HG02678 (cell line): ENCODE measurements at regions not wholly inside any gene's neighbourhood (a gene's known extent, or its start where the extent isn't known, plus 50 kb on each side); places are given as distances from the start of the nearest gene placed in this dataset.
"Not testable (repeated sequence)": the region's sequence is repeated elsewhere in the genome, so short reads cannot be mapped to it uniquely, and the experiment has no call there.

Experiments used
- ATAC-seq: cut with Tn5 transposase; IDR thresholded peaks from one replicate; pipeline ENCODE4 v1.9.1; 2021; ENCODE audit warnings: mild to moderate bottlenecking, moderate library complexity; ENCODE audit not compliant: unreplicated experiment

DNA sequence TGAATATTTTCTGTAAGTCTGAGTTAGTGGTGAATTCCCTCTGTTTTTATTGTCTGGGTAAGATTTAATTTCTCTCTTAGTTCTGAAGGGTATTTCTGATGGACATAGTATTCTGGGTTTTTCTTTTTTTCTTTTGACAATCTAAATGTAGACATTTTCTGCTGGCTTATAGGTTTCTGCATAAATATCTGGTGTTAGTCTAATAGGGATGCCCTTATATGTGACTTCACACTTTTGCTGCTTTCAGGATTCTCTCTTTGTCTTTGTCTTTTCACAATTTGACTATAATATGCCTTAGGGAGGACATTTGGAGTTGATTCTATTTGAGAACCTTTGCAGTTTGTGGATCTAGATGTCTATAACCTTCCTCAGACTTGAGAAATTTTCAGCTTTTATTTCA, 667.2 kb downstream of the EPHA7 start:
- ATAC-seq = no peak

GRCh38 chr6:92748131-92748530, 671.2 kb downstream of the EPHA7 start:
- no peak for ATAC-seq

GRCh38 chr6:92737983-92738382, 681.4 kb downstream of the EPHA7 start:
- ATAC-seq = no peak

GRCh38 chr6:92723390-92723931, 695.9 kb downstream of the EPHA7 start:
- ATAC-seq = no peak

- no peak for ATAC-seq
Observed at GRCh38 chr6:92719773-92720172, 699.6 kb downstream of the EPHA7 start.

DNA sequence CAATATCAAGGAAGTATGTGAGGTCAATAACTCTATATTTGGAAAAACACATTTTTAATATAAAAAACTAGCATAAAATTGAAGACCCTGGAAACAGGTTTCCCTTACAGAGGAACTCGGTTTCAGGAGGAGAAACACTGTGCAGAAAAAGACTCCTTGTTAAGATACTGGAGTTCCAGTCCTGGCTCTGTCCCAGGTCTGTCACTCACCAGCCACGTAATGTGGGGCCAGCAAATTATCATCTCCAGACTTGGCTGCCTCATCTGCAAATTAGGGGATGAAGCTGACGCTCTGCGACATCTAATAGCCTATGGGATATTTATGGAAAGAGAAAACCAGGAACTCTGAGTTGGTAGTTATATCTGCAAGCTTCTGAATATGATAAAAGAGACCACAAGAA, 702.7 kb downstream of the EPHA7 start:
- ATAC-seq = no peak

GRCh38 chr6:92715991-92716390, 703.4 kb downstream of the EPHA7 start:
- no peak for ATAC-seq

DNA sequence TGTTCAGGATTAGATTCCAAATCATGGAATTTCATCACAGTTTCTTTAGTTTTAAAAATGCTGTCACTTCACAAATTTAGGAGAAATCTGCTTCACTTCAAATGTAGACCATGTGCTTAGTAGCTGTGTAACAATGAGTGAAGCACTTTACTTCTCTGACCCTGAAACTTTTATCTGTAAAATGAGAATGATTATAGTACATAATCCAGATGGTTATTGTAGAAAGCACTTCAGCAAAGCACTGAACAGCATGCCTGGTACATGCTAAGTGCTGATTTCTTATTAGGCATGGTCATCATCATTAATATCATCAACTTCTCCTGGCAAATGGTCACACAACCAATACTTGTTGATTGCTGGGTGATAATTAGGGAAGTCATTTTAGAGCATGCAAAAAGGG, 705.0 kb downstream of the EPHA7 start:
- no peak for ATAC-seq

- ATAC-seq = peak; percentile 77
Observed at GRCh38 chr6:92710048-92710447, 709.3 kb downstream of the EPHA7 start.

- no peak for ATAC-seq
Observed at GRCh38 chr6:92708945-92709344, 710.4 kb downstream of the EPHA7 start.

GRCh38 chr6:92708270-92708669, 711.1 kb downstream of the EPHA7 start:
- no peak for ATAC-seq

- ATAC-seq = no peak
Observed at GRCh38 chr6:92706976-92707375, 712.4 kb downstream of the EPHA7 start.

DNA sequence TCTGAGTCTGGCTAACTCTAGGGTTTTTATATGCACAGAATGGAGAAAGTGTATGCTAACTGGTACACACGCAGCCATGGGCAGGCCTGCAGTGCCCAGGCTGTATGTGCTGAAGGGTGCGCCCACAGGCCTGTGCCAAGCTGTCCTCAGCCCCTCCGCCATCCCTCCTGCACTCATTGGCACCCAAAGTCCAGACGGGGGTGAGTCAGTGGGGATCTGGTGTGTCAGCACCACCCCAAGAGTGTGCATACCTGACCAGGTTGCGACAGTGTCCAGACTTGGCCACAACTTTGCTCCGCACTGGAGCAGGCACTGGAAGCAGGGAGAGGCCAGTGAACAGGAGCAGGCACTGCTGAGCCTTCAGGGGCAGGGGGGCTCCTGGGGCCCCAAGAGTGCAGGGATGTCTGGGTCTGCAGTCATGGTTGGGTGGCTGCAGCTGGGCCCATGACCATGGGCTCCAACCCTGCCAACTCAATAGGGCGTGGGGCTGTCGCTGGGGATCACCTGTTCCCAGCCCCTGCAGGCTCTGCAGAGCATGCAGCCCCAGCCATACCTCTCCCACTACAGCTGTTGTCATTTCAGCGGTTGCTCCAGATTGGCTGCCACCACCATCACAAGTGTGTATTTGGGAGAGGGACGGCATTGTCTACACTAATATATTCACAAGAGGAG, 717.8 kb downstream of the EPHA7 start:
- no peak for ATAC-seq

DNA sequence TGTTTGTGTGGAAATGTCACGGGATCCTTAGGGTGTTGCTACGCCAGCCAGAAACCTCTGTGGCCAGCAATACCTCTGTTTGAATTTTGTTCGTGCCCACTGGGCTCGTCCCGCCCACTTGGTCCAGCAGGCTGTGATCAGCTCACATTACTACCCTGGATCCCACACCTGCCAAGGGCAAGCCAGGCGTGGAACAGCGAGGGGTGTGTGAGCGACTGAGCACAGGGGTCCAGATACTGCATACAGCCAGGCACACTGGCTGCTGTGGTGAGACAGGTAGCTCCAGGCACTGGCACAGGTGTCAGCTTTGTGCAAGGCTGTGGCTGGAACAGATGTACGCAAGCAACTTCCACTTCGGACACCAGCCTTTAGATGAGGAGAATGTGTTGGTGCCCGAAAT, 718.9 kb downstream of the EPHA7 start:
- ATAC-seq = no peak

- ATAC-seq = no peak
Observed at GRCh38 chr6:92690997-92691599, 728.3 kb downstream of the EPHA7 start.

- ATAC-seq = no peak
Observed at GRCh38 chr6:92688342-92688741, 731.0 kb downstream of the EPHA7 start.

DNA sequence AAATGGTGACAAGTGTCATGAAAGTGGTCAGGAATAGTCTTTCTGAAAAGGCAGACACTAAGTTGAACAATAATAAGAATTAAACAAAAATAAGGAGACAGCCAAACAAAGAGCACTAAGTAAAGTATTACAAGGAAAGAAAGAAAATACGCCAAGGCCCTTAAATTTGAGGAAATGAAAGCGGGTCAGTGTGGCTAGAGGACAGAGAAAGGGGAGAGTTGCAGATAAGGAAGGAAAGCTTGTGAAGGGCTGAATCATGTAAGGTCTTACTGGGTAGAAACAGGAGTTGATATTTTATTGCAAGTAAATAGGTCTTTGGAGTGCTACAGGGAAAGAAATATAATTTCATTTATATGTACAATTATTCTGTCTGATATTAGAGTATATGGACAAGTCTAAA, 732.1 kb downstream of the EPHA7 start:
- no peak for ATAC-seq

DNA sequence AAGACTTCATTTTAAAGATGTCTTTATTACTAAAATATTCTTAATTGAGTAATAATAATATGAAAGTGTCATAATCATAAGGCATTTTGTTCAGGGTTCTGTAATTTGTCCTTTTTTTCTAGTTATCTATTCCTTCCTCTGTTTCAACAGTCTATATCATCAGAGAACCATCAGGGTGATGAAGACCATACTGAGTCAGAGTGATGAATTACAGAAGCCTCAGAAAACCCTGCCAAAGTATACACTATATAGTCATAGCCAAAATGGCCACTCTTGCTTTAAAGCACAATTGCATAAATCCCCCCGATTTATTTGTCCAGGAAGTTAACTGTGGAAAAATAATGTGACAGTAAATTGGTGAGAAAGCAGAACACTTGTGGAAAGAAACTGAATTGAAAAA, 735.0 kb downstream of the EPHA7 start:
- ATAC-seq = no peak

DNA sequence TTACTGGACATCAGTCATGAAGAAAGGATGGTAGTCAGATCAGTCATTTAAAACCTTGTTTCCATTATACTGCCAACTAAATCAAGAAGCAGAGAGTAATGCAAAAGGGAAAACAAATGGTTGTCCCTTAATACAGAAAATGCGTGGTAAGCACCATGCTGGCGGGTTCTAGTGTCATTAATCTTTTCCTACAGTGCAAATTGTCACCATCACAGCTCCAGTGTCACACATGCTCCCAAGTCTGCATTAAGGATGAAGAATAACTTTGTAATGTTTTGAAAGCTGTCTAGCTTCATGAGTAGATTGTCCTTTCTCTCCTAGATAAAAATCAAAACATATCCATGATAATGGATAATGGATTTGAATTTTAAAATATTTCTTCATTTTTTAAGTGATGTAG, 735.6 kb downstream of the EPHA7 start:
- no peak for ATAC-seq

DNA sequence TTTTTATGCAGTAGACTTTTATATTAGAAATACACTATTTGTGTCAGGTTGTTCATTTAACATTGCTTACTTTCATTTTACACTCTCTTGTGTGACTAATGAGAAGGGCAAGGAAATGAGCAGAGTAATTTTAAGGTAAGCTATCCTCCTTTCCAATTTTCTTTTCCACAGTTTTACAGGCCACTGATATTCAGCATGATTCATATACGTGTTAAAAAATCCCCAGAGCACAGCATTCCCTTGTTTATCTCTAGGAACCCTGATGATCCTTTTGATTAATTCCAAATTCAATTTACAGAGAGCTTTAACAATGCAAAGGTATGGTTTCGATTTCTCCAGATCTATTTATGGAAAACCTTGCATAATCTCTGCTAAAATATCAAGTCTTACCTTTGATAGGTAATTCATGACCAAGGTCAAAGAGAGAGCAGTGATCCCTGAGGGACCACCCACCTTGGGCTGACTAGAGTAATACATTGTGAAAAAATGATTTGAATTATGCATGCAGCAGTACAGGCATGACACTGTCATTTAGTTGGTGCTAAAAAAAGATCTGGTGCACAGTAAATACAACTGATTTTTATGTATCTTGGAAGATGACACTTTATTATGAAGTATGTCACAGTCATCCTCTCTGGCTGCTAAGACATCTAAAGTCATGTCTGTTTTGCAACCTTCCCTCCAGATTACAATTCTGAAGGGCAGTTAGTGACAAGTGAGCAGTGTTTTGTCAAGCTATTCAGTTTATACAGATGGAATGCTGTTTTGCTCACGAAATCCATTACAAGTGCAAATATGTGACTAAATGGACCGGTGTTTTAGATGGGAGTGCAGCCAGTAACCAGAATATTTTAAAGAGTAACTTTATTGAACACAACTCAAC, 736.6 kb downstream of the EPHA7 start:
- ATAC-seq = no peak

DNA sequence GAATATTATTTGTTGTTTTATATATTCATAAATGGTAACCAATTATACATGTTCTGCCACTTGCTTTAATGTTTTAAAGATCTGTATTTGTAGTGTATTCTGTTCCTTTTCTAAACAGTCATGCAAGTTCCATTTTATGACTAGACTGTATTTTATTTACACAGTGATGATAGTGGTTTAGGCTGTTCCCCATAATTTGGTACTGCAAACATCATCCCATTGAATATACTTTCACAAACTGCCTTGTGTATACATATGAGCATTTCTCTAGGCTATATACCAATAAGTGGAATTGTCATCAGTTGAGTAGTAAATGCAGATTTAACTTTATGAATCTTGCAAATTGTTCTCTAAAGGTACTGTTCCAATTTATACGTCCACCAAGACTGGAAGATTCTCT, 738.0 kb downstream of the EPHA7 start:
- ATAC-seq = no peak

DNA sequence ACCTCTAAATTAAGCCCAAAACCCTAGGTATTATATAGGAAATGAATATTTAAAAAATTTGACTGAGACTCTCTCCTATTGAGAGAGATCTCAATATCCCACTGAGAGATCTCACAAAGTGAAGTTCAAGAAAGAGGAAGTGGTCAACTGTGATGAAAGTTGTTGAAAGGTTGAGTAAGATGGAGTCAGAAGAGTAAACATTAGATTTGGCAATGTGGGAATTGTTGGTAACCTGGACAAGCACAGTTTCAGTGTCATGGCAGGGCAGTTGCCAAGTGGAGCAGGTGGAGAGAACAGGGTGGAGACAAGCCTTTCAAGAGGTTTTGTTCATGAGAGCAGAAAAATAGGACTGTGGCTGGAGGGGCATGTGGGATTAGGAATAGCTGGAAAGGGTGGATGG, 747.9 kb downstream of the EPHA7 start:
- not testable (repeated sequence) for ATAC-seq
